ENCODE measurements at regions not wholly inside any gene's neighbourhood (a gene's known extent, or its start where the extent isn't known, plus 50 kb on each side); places are given as distances from the start of the nearest gene placed in this dataset.

GRCh38 chr4:85149676-85150075 is 183.2 kb upstream of the WDFY3 start:
- TF ChIP-seq CTCF (IDR thresholded peaks at IDR 0.05 in 4 of 5, conservative IDR thresholded peaks at IDR 0.05 in 1 of 5) (no peak), POLR2A (IDR thresholded peaks at IDR 0.05) (no peak)
